GM23338 (cell line): ENCODE measurements at regions not wholly inside any gene's neighbourhood (a gene's known extent, or its start where the extent isn't known, plus 50 kb on each side); places are given as distances from the start of the nearest gene placed in this dataset.
A peak's percentile ranks its signal among the peaks of the same experiment; 100 is the strongest.

Source experiments
- ATAC-seq: fragments of 200-7000 bp; cut with Tn5 transposase; 3 replicates; pipeline ENCODE4 v1.9.1; 2020
- DNase-seq: peaks from one replicate; pipeline ENCODE4 v3.0.0-alpha.2; 2015; ENCODE audit warnings: low spot score
- H2AFZ ChIP-seq: fragments of 200-600 bp; sonication (generic); 2 replicates; pipeline ENCODE4 v1.8.0; 2016; ENCODE audit warnings: antibody characterized with exemption, mild to moderate bottlenecking, moderate library complexity
- H3F3A ChIP-seq: fragments of 200-600 bp; sonication (generic); replicated peaks from 2 replicates; pipeline ENCODE4 v1.8.0; 2017; ENCODE audit warnings: antibody characterized with exemption, mixed run types, low read depth
- H3K27ac ChIP-seq: fragments of 200-600 bp; sonication (generic); 2 replicates; pipeline ENCODE4 v1.6.1; 2016; ENCODE audit warnings: low read depth
- H3K27me3 ChIP-seq: fragments of 200-600 bp; sonication (generic); 2 replicates; pipeline ENCODE4 v1.8.0; 2016; ENCODE audit warnings: mild to moderate bottlenecking, mixed run types, moderate library complexity; ENCODE audit not compliant: insufficient read depth
- H3K36me3 ChIP-seq: fragments of 200-600 bp; sonication (generic); 2 replicates; pipeline ENCODE4 v1.8.0; 2016; ENCODE audit warnings: mild to moderate bottlenecking; ENCODE audit not compliant: insufficient read depth
- H3K4me1 ChIP-seq: fragments of 200-600 bp; sonication (generic); 2 replicates; pipeline ENCODE4 v1.8.0; 2016; ENCODE audit warnings: mild to moderate bottlenecking, moderate library complexity; ENCODE audit not compliant: insufficient read depth
- H3K4me2 ChIP-seq: fragments of 200-600 bp; sonication (generic); 2 replicates; pipeline ENCODE4 v1.7.1; 2017; ENCODE audit warnings: mixed run types
- H3K4me3 ChIP-seq: fragments of 200-600 bp; sonication (generic); 2 replicates; pipeline ENCODE4 v1.6.1; 2016; ENCODE audit warnings: mixed run types
- H3K79me2 ChIP-seq: fragments of 200-600 bp; sonication (generic); replicated peaks from 2 replicates; pipeline ENCODE4 v1.8.0; 2017; ENCODE audit warnings: mild to moderate bottlenecking; ENCODE audit not compliant: insufficient read depth
- H3K9me2 ChIP-seq: fragments of 200-600 bp; sonication (generic); 2 replicates; pipeline ENCODE4 v1.8.0; 2017; ENCODE audit not compliant: insufficient read depth
- H4K20me1 ChIP-seq: fragments of 200-600 bp; sonication (generic); replicated peaks from 2 replicates; pipeline ENCODE4 v1.8.0; 2017; ENCODE audit warnings: mild to moderate bottlenecking; ENCODE audit not compliant: insufficient read depth
- H3K27ac Mint-ChIP-seq: 2 replicates; pipeline ENCODE4 v1.8.0; 2020; ENCODE audit warnings: inconsistent platforms, mild to moderate bottlenecking, moderate library complexity, mixed read lengths
- H3K27me3 Mint-ChIP-seq: 3 replicates; pipeline ENCODE4 v1.8.0; 2022; ENCODE audit warnings: low read depth, mild to moderate bottlenecking, moderate library complexity, mixed read lengths, inconsistent platforms; ENCODE audit not compliant: insufficient read depth, poor library complexity
- H3K36me3 Mint-ChIP-seq: 3 replicates; pipeline ENCODE4 v1.8.0; 2021; ENCODE audit warnings: low read depth, mild to moderate bottlenecking, inconsistent platforms, moderate library complexity, mixed read lengths
- H3K4me1 Mint-ChIP-seq: 3 replicates; pipeline ENCODE4 v1.8.0; 2020; ENCODE audit warnings: mild to moderate bottlenecking, inconsistent platforms, mixed read lengths
- H3K4me3 Mint-ChIP-seq: 3 replicates; pipeline ENCODE4 v1.8.0; 2021; ENCODE audit warnings: moderate library complexity, mild to moderate bottlenecking, inconsistent platforms, mixed read lengths
- H3K9me3 Mint-ChIP-seq: 3 replicates; pipeline ENCODE4 v1.8.0; 2020; ENCODE audit warnings: moderate library complexity, mild to moderate bottlenecking, inconsistent platforms, mixed read lengths
- CREB1 ChIP-seq: fragments of 250-450 bp; sonication (Bioruptor Pico); IDR thresholded peaks from 2 replicates; pipeline ENCODE4 v1.5.0; 2020; ENCODE audit warnings: low read depth, mild to moderate bottlenecking, moderate library complexity
- CTCF ChIP-seq, 2 experiments: fragments of 200-600 bp in 1 of 2; sonication (generic) in 1 of 2; conservative IDR thresholded peaks; 2 replicates each; pipeline versions ENCODE4 v1.5.1 to v1.6.1; 2016 to 2017; ENCODE audit warnings: antibody characterized with exemption in 2 of 2, low read depth in 2 of 2, mild to moderate bottlenecking in 2 of 2, moderate library complexity in 1 of 2
- ETS1 ChIP-seq: IDR thresholded peaks from 2 replicates; pipeline ENCODE4 v1.6.1; 2016; ENCODE audit warnings: antibody characterized with exemption
- EZH2 ChIP-seq: fragments of 200-600 bp; sonication (generic); IDR thresholded peaks from one replicate; pipeline ENCODE4 v1.8.0; 2017; ENCODE audit warnings: antibody characterized with exemption, mild to moderate bottlenecking, low read depth; ENCODE audit not compliant: unreplicated experiment
- EZH2phosphoT487 ChIP-seq: fragments of 200-600 bp; sonication (generic); IDR thresholded peaks from one replicate; pipeline ENCODE4 v1.8.1; 2018; ENCODE audit warnings: antibody characterized with exemption; ENCODE audit not compliant: unreplicated experiment
- JUNB ChIP-seq: IDR thresholded peaks from one replicate; pipeline ENCODE4 v1.6.1; 2016; ENCODE audit warnings: antibody characterized with exemption; ENCODE audit not compliant: unreplicated experiment
- NANOG ChIP-seq: IDR thresholded peaks from 2 replicates; pipeline ENCODE4 v1.6.1; 2016; ENCODE audit warnings: antibody characterized with exemption, borderline replicate concordance
- POLR2AphosphoS5 ChIP-seq: IDR thresholded peaks from 2 replicates; pipeline ENCODE4 v1.6.1; 2016; ENCODE audit warnings: antibody characterized with exemption, low read depth
- STAT1 ChIP-seq: IDR thresholded peaks from one replicate; pipeline ENCODE4 v1.6.1; 2016; ENCODE audit warnings: antibody characterized with exemption; ENCODE audit not compliant: unreplicated experiment
- ZNF114 ChIP-seq: fragments of 250-450 bp; sonication (Bioruptor Pico); IDR thresholded peaks from 2 replicates; pipeline ENCODE4 v1.5.0; 2020; ENCODE audit warnings: mild to moderate bottlenecking, moderate library complexity
- TF ChIP-seq, protein P1 (sequence below): fragments of 250-450 bp; sonication (Bioruptor Pico); IDR thresholded peaks from 2 replicates; pipeline ENCODE4 v1.5.0; 2020; ENCODE audit warnings: mild to moderate bottlenecking, moderate library complexity
- TF ChIP-seq, protein P2 (sequence below): IDR thresholded peaks from one replicate; pipeline ENCODE4 v1.6.1; 2018; ENCODE audit warnings: antibody characterized with exemption; ENCODE audit not compliant: unreplicated experiment

DNA sequence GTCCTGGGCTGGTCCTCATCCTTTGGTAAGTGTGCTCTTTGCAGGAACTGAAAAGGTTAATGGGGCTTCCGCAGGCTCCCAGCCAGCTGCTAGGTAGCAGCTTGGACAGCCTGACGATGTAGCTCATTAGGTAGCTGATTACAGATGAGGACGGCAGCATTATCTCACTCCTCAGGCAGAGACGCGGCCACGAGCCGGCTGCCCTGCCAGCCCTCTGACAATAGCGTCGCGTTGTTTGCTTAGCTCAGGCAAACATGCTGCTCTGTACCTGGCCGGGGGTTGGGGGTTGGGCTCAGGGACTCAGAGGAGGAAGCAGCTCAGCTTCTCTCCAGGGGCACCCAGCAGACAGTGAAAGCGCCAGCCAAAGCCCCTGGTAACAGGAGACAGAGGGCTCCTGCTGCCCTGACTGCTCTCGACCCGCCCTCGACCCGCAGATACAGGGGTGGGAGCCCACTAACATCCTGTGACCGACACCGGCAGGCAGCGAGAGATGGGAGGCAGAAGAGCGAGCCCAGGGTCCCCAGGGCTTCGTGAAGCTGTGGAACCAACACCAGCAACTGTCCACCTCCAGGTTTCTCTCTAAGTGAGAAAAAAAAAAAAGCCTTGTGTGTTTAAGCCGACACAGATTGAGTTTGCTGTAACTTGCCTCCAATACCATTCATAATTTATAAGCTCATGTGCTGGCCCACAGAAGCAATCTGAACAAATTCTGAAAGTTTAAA is 53.4 kb upstream of the DLK1 start:
- peak overlapping the region; percentile 39 for H3K4me3 Mint-ChIP-seq
- H3K27me3 Mint-ChIP-seq, result peaks cover 18% of the 10 kb centered on the region
- H3K9me3 Mint-ChIP-seq, result peaks cover 5% of the 10 kb centered on the region; the same call in 2 of the 3 replicates
- no peaks in the 10 kb centered on the region for H3K4me1 ChIP-seq
- no peaks in the 10 kb centered on the region for H3K79me2 ChIP-seq
- H3K27ac ChIP-seq, result no peak overlapping the region
- H2AFZ ChIP-seq, result peak overlapping the region; percentile 93
- H3F3A ChIP-seq, result no peaks in the 10 kb centered on the region
- H3K27me3 ChIP-seq, result 0 out of 2 replicates have a peak, but pooled peaks cover 6% of the 10 kb centered on the region
- H4K20me1 ChIP-seq, result no peaks in the 10 kb centered on the region
- H3K36me3 ChIP-seq, result no peaks in the 10 kb centered on the region
- TF ChIP-seq POLR2AphosphoS5, result no peak
- TF ChIP-seq ZNF114 (CRISPR knock-in tag), result no peak
- no peak for TF ChIP-seq NANOG
- TF ChIP-seq, protein P1, sequence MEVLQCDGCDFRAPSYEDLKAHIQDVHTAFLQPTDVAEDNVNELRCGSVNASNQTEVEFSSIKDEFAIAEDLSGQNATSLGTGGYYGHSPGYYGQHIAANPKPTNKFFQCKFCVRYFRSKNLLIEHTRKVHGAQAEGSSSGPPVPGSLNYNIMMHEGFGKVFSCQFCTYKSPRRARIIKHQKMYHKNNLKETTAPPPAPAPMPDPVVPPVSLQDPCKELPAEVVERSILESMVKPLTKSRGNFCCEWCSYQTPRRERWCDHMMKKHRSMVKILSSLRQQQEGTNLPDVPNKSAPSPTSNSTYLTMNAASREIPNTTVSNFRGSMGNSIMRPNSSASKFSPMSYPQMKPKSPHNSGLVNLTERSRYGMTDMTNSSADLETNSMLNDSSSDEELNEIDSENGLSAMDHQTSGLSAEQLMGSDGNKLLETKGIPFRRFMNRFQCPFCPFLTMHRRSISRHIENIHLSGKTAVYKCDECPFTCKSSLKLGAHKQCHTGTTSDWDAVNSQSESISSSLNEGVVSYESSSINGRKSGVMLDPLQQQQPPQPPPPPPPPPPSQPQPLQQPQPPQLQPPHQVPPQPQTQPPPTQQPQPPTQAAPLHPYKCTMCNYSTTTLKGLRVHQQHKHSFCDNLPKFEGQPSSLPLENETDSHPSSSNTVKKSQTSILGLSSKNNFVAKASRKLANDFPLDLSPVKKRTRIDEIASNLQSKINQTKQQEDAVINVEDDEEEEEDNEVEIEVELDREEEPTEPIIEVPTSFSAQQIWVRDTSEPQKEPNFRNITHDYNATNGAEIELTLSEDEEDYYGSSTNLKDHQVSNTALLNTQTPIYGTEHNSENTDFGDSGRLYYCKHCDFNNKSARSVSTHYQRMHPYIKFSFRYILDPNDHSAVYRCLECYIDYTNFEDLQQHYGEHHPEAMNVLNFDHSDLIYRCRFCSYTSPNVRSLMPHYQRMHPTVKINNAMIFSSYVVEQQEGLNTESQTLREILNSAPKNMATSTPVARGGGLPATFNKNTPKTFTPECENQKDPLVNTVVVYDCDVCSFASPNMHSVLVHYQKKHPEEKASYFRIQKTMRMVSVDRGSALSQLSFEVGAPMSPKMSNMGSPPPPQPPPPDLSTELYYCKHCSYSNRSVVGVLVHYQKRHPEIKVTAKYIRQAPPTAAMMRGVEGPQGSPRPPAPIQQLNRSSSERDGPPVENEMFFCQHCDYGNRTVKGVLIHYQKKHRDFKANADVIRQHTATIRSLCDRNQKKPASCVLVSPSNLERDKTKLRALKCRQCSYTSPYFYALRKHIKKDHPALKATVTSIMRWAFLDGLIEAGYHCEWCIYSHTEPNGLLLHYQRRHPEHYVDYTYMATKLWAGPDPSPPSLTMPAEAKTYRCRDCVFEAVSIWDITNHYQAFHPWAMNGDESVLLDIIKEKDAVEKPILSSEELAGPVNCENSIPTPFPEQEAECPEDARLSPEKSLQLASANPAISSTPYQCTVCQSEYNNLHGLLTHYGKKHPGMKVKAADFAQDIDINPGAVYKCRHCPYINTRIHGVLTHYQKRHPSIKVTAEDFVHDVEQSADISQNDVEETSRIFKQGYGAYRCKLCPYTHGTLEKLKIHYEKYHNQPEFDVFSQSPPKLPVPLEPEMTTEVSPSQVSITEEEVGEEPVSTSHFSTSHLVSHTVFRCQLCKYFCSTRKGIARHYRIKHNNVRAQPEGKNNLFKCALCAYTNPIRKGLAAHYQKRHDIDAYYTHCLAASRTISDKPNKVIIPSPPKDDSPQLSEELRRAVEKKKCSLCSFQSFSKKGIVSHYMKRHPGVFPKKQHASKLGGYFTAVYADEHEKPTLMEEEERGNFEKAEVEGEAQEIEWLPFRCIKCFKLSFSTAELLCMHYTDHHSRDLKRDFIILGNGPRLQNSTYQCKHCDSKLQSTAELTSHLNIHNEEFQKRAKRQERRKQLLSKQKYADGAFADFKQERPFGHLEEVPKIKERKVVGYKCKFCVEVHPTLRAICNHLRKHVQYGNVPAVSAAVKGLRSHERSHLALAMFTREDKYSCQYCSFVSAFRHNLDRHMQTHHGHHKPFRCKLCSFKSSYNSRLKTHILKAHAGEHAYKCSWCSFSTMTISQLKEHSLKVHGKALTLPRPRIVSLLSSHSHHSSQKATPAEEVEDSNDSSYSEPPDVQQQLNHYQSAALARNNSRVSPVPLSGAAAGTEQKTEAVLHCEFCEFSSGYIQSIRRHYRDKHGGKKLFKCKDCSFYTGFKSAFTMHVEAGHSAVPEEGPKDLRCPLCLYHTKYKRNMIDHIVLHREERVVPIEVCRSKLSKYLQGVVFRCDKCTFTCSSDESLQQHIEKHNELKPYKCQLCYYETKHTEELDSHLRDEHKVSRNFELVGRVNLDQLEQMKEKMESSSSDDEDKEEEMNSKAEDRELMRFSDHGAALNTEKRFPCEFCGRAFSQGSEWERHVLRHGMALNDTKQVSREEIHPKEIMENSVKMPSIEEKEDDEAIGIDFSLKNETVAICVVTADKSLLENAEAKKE (CRISPR knock-in tag), result no peak
- no peak for TF ChIP-seq CREB1 (CRISPR knock-in tag)
- no peak for TF ChIP-seq ETS1
- no peak for TF ChIP-seq JUNB
- TF ChIP-seq CTCF (conservative IDR thresholded peaks at IDR 0.05; ENCODE audit: low read depth in 2 of 2), result no peak
- TF ChIP-seq EZH2, result no peak
- no peak for TF ChIP-seq STAT1
- TF ChIP-seq, protein P2, sequence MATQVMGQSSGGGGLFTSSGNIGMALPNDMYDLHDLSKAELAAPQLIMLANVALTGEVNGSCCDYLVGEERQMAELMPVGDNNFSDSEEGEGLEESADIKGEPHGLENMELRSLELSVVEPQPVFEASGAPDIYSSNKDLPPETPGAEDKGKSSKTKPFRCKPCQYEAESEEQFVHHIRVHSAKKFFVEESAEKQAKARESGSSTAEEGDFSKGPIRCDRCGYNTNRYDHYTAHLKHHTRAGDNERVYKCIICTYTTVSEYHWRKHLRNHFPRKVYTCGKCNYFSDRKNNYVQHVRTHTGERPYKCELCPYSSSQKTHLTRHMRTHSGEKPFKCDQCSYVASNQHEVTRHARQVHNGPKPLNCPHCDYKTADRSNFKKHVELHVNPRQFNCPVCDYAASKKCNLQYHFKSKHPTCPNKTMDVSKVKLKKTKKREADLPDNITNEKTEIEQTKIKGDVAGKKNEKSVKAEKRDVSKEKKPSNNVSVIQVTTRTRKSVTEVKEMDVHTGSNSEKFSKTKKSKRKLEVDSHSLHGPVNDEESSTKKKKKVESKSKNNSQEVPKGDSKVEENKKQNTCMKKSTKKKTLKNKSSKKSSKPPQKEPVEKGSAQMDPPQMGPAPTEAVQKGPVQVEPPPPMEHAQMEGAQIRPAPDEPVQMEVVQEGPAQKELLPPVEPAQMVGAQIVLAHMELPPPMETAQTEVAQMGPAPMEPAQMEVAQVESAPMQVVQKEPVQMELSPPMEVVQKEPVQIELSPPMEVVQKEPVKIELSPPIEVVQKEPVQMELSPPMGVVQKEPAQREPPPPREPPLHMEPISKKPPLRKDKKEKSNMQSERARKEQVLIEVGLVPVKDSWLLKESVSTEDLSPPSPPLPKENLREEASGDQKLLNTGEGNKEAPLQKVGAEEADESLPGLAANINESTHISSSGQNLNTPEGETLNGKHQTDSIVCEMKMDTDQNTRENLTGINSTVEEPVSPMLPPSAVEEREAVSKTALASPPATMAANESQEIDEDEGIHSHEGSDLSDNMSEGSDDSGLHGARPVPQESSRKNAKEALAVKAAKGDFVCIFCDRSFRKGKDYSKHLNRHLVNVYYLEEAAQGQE, result no peak
- TF ChIP-seq EZH2phosphoT487, result no peak
- H3K4me1 Mint-ChIP-seq, result peaks cover 30% of the 10 kb centered on the region
- ATAC-seq, result peak; percentile 86
- no peak overlapping the region for H3K4me3 ChIP-seq
- no peaks in the 10 kb centered on the region for H3K9me2 ChIP-seq
- peak; percentile 72 for DNase-seq
- H3K4me2 ChIP-seq, result peak overlapping the region; percentile 66
- H3K27ac Mint-ChIP-seq, result no peak overlapping the region
- no peaks in the 10 kb centered on the region; the same call in 2 of the 3 replicates for H3K36me3 Mint-ChIP-seq
